ENCODE measurements at regions not wholly inside any gene's neighbourhood (a gene's known extent, or its start where the extent isn't known, plus 50 kb on each side); places are given as distances from the start of the nearest gene placed in this dataset.

- CTCF ChIA-PET: no interaction called here
- Mint-ChIP-seq H3K27me3 (ENCODE audit: unreplicated experiment) (no peaks in the 10 kb centered on the region), H3K4me3 (ENCODE audit: low read depth, unreplicated experiment) (no peak overlapping the region), H3K4me1 (ENCODE audit: low read depth, unreplicated experiment) (peaks cover 10% of the 10 kb centered on the region), H3K27ac (ENCODE audit: unreplicated experiment) (no peak overlapping the region), H3K36me3 (ENCODE audit: insufficient read depth, unreplicated experiment) (no peaks in the 10 kb centered on the region), H3K9me3 (ENCODE audit: low read depth, unreplicated experiment) (peaks cover 13% of the 10 kb centered on the region)
- no peak for DNase-seq
- no peak for TF ChIP-seq CTCF (IDR thresholded peaks at IDR 0.05; ENCODE audit: unreplicated experiment)
- no TSS peak for BruUV-seq (replicated peaks)
- intact Hi-C loops (cut with micrococcal nuclease; ENCODE audit: unreplicated experiment): no loop called here
Observed at GRCh38 chr6:40125680-40126394, 191.6 kb upstream of the MOCS1 start.

- Mint-ChIP-seq H3K4me3 (ENCODE audit: low read depth, unreplicated experiment) (no peak overlapping the region), H3K36me3 (ENCODE audit: insufficient read depth, unreplicated experiment) (no peaks in the 10 kb centered on the region), H3K9me3 (ENCODE audit: low read depth, unreplicated experiment) (peaks cover 9% of the 10 kb centered on the region), H3K4me1 (ENCODE audit: low read depth, unreplicated experiment) (peaks cover 10% of the 10 kb centered on the region), H3K27me3 (ENCODE audit: unreplicated experiment) (no peaks in the 10 kb centered on the region), H3K27ac (ENCODE audit: unreplicated experiment) (no peak overlapping the region)
- TF ChIP-seq CTCF (IDR thresholded peaks at IDR 0.05; ENCODE audit: unreplicated experiment): no peak
- DNase-seq: no peak
- intact Hi-C loops (cut with micrococcal nuclease; ENCODE audit: unreplicated experiment): no loop called here
- BruUV-seq (replicated peaks): no TSS peak
- CTCF ChIA-PET: interaction anchor here (0.7 kb wide), 1 partner anchor 758 kb away, joined by 3 read pairs; no protein-coding TSS in a partner anchor
Observed at GRCh38 chr6:40124924-40125323, 190.7 kb upstream of the MOCS1 start.

GRCh38 chr6:40116832-40117231 lies 182.6 kb upstream of the MOCS1 start:
- peaks cover 10% of the 10 kb centered on the region for H3K27me3 Mint-ChIP-seq (ENCODE audit: unreplicated experiment)
- H3K4me3 Mint-ChIP-seq (ENCODE audit: low read depth, unreplicated experiment): no peak overlapping the region
- intact Hi-C loops (cut with micrococcal nuclease; ENCODE audit: unreplicated experiment): no loop called here
- no TSS peak for BruUV-seq (replicated peaks)
- DNase-seq: no peak
- no peaks in the 10 kb centered on the region for H3K36me3 Mint-ChIP-seq (ENCODE audit: insufficient read depth, unreplicated experiment)
- no peak overlapping the region for H3K27ac Mint-ChIP-seq (ENCODE audit: unreplicated experiment)
- TF ChIP-seq CTCF (IDR thresholded peaks at IDR 0.05; ENCODE audit: unreplicated experiment): no peak
- peaks cover 13% of the 10 kb centered on the region for H3K9me3 Mint-ChIP-seq (ENCODE audit: low read depth, unreplicated experiment)
- H3K4me1 Mint-ChIP-seq (ENCODE audit: low read depth, unreplicated experiment): no peaks in the 10 kb centered on the region
- CTCF ChIA-PET: no interaction called here

GRCh38 chr6:40112350-40112749 lies 178.1 kb upstream of the MOCS1 start:
- no peaks in the 10 kb centered on the region for H3K36me3 Mint-ChIP-seq (ENCODE audit: insufficient read depth, unreplicated experiment)
- DNase-seq: no peak
- H3K27me3 Mint-ChIP-seq (ENCODE audit: unreplicated experiment): peaks cover 10% of the 10 kb centered on the region
- CTCF ChIA-PET: no interaction called here
- intact Hi-C loops (cut with micrococcal nuclease; ENCODE audit: unreplicated experiment): no loop called here
- TF ChIP-seq CTCF (IDR thresholded peaks at IDR 0.05; ENCODE audit: unreplicated experiment): no peak
- peaks cover 8% of the 10 kb centered on the region for H3K9me3 Mint-ChIP-seq (ENCODE audit: low read depth, unreplicated experiment)
- H3K4me1 Mint-ChIP-seq (ENCODE audit: low read depth, unreplicated experiment): no peaks in the 10 kb centered on the region
- H3K27ac Mint-ChIP-seq (ENCODE audit: unreplicated experiment): no peak overlapping the region
- H3K4me3 Mint-ChIP-seq (ENCODE audit: low read depth, unreplicated experiment): no peak overlapping the region
- BruUV-seq (replicated peaks): no TSS peak
